Inferior parietal cortex (tissue), 1 donor: ENCODE measurements at regions not wholly inside any gene's neighbourhood (a gene's known extent, or its start where the extent isn't known, plus 50 kb on each side); places are given as distances from the start of the nearest gene placed in this dataset.

ENCODE experiments used
- DNase-seq: peaks from one replicate; pipeline ENCODE4 v3.0.0-alpha.2; 2016; ENCODE audit errors: extremely low spot score

DNA sequence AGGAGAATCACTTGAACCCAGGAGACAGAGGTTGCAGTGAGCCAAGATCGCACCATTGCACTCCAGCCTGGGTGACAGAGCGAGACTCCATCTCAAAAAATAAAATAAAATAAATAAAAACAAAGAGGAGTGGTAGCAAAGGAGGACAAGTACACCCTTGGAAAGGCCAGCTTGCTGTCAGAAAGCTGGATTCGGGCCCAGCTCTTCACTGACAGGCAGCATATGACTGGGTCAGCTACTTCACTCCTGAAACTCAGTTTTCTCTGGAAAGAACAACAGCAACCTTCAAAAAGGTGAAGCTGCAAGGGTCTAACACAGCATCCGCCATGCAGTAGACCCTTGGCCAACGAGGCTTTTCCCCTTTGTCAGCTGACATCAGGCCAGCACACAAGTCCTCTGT lies 156.0 kb upstream of the TIAM1 start:
- no peak for DNase-seq

DNA sequence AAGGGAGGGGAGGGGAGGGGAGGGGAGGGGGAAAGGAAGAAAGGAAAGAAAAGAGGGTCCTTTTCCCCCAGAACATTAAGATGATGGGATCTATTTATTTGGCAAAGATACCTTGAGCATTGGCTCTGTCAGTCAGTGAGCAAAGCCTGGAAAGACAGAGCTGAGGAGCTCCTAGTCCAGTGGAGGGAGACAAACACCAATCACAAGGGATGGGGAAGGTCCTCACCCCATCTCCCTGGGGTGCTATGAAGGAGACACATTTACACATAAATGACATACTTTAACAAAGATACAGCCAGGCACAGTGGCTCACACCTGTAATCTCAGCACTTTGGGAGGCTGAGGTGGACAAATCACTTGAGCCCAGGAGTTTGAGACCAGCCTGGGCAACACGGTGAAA lies 154.9 kb upstream of the TIAM1 start:
- no peak for DNase-seq

DNA sequence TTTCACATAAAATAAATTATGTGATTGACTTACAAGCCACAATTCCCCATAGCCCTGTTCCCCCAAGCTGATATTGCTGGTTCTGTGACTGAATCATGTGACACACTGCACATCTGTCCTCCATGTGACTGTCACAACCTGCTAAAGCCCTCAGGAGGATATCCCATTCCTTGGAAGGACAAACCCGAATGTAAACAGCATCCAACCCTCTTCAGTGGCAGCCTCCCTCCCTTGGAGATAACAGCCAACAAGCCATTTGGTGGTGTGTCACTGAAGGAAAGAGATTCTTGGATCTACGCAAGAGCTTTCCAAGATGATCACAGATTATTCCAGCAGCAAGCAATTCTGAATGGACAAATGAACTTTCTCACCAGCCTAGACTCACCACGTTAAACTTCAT lies 153.9 kb upstream of the TIAM1 start:
- no peak for DNase-seq

DNA sequence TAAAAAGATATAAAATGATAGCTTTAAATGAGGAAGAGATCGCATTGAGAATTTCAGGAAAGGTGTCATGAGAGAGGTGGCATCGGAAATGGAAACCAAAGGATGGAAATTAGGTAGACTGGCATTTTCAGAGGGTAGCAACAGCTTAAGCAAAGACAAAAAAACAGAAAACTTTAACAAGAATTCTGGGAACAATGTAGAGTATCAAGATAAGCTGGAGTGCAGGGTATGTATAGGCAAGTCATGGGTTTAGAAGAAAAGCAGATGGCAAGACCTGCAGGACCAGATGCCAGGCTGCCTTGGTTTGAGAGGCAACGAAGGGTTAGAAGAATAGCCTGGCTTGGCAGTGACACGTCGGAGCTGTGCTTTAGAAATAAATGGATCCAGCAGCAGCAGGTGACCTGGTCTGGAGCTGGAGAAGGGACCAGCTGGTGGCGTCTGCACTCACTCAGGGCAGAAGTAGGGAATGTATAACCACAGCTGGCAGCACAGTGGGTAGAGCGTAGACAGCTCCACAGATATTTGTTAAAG lies 149.4 kb upstream of the TIAM1 start:
- DNase-seq = no peak

DNA sequence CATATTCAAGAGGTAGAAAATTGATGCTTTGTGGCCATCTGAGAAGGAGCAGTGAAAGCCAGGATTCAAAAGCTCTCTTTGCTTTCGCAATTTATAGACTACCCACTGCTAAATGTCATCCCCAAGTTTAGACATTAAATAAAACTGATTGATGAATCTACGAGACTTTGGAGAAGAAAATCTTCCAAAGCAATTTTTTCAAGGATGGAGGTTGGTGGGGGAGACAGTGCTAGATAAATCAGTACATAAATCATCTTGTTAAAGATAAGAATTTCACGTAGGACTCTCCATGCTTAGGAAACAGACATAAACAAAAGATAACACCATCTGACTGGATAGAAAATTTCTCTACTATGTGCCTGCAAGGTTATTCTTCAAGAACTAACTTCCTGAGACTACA lies 147.6 kb upstream of the TIAM1 start:
- no peak for DNase-seq

DNA sequence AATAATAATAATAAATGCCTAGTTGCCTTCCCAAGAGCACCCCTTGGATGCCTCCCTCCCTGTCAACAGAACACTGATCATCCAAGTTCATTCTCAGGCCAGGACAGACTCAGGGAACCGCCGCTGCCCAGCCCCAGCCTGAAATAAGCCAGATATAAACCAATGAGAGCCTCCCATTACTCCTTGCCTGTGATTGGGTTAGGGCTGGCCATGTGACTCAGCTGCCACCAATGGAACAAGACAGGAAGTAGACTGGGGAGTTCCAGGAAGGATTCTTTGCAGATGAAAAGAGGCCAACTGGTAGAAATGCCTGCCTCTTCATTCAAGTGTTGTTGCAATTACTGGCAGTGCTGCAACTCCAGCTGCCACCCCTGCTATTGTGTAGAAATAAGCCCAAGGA lies 146.4 kb upstream of the TIAM1 start:
- no peak for DNase-seq

DNA sequence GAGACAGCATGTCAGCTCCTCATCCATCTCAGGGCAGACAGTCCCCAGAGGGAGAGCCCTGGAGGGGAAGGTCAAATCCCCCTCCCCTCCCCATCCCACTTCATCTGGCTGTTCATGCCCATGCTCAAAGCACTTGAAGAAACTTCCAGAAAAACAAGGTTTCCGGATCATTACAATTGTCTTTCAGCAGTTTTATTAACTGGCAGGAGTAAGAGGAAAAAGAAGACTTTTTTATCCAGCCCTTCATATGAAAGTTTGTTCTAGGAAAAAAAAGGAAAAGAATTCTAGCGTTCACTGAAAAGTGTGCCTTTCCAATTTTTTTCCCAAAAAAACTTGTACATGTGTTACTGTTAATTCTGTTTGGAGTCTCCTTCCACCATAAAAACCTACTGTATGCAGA lies 145.7 kb upstream of the TIAM1 start:
- no peak for DNase-seq

DNA sequence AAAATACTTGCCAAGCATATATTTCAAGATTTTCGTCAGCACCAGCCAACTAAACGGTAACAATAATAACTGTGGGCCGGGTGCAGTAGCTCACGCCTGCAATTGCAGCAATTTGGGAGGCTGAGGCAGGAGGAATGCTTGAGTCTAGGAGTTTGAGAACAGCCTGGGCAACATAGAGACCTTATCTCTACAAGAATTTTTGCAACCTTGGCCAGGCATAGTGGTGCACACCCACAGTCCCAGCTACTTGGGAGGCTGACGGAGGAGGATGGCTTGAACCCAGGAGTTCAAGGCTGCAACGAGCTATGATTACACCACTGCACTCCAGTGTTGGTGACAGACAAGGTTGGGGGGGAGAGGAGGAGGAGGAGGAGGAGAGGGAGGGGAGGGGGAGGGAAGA lies 145.0 kb upstream of the TIAM1 start:
- no peak for DNase-seq

DNA sequence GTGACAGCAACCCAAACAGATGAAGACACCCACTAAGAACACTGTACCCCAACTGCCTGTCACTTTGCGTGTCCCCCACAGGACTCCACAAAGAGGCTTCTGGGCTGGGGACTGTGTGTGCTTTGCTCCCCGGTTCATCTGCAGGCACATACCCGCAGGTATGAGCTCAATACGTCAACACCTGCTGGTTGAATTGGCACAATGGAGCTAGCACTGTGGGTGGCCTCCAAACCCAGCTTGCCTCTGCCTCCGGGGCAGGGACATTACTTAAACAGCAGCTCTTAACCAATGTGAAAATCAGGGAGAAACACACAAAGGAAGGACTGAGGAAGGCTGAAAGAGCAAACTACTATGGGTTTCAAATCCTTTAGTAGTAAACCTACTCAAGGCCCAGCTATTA lies 140.2 kb upstream of the TIAM1 start:
- DNase-seq = no peak

DNA sequence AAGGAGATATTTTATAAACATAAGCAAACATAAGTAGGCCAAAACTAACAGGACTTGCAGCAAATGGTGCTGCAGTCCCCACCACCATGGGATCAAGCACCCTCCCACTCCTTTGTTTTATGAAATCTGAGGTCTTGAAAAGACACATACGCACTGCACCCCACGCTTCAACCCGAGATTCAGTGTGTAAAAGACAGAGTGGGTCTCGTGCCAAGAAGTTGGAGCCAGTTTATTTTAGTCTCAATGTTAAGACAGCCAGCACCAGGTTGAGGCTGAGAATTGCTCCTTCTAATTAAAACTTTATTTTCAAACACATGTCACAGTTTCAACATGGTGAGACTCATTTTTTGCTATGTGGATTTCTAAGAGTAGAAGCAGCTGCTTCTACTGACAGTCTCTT lies 139.1 kb upstream of the TIAM1 start:
- DNase-seq = no peak

DNA sequence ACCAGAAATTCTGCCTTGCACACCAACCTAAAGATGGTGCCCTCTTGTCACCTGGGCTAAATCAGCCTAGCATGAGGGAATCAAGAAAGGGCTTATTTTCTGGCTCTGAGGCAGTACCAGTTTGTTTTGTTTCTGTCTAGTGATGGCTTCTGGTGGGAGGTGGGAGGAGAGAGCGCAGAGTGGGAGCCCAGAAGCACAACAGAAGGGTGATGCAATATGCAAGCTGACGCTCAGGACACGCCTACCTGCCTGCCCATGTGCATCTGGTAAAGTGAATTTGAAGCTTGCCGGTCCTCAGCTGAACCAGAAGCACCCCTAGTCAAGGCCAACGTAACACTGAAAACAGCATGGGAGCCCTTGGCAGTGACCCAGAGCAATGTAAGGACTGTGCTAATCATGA lies 138.4 kb upstream of the TIAM1 start:
- DNase-seq = no peak

DNA sequence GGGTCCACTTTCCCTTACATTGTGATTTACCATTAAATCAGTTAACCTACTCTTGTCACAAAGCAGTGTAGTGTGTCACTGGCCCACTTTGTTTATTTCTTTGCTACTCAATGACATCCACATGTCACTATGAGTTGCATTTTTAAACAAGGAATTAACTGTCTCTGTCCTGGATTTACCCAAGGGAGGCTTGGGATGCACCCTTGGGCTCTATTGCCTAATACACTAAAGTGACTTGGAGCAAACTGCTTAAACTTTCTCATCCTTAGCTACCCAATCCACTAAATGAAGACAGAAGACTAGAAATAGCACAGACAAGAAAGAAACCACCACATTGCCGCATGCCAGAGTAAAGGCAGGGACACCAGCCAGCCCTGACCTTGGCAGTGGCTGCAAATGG lies 136.2 kb upstream of the TIAM1 start:
- DNase-seq = no peak

DNA sequence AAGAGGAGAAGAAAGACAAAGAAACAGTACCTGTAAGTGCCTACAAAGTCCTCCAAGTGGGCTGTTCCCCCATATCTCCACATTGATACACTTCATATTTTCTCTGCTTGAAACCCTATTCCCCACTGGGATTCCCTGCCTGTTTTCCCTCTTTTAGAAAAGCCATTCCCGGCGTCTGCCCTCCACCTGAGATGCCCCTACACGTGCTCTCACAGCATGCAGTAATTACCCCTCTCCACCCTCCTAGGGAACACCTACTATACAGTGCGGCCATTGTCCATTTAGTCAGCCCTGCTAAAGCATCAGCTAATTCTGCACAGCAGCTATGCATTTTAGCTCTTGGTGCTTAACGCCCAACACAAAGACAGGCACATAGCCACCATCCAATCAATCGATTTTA lies 135.7 kb upstream of the TIAM1 start:
- no peak for DNase-seq

DNA sequence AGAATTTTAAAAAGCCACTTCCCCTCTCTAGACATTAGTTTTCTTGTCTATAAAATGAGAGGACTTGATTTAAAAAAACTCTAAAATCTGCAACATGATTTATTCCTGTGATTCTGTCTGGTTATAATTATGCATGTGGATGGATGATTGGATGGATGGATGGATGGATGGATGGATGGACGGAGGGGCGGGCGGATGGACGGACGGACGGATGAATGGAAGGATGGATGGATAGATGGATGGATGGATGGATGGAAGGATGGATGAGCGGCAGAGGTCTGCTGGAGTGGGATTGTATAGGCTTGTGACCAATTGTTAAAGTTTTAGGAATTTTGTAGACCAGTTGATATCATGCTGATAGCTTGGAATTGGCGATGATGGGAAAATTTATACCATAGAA lies 135.2 kb upstream of the TIAM1 start:
- DNase-seq = no peak

DNA sequence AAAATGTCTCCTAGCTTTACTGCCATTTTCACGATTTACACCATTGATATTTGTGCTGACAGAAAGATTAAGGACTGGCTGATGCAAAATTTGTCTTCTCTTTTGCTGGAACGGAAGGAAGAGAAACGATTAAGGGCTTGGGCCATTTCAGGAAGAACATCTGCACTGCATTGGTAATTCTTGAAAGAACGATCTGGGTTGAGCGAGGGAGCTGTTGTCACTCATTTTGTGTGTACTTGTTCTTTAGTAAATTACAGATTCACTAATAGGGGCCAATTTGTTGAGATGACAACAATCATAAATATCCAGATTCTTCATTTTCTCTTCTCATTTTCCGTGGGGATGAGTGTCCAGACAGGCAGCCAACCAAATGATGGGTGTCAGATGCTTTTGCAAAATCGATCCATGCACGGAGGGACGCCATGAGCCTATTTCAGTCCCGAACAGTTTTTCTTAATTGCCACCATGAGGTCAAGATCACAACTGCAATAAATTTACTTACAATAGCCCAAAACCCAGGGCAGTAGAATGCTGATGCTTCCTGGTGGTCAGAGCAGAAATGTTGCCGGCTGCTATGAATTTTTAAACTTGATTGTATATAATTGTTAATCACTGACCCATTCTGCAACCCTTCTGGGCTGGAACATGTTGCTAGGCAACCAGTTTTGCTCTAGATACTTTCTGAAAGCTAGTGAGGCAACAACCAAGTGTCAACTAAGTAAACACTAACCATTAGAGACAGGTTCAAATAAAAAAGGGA lies 132.4 kb upstream of the TIAM1 start:
- DNase-seq = no peak

DNA sequence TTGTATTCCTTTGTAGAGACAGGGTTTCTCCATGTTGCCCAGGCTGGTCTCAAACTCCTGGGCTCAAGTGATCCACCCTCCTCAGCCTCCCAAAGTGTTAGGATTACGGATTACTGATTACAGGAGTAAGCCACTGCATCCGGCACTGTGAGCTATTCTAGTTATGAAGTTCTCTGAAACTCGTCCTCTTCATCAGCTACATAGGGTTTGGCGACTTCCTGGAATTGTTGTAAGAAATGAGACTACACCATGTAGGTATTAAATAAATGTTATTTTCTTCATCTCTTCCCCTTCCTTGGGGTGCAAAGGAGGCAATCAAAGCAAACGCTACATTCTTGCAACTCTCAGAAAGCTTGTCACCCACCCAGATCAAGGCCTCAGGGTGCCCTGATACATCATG lies 131.2 kb upstream of the TIAM1 start:
- no peak for DNase-seq

DNA sequence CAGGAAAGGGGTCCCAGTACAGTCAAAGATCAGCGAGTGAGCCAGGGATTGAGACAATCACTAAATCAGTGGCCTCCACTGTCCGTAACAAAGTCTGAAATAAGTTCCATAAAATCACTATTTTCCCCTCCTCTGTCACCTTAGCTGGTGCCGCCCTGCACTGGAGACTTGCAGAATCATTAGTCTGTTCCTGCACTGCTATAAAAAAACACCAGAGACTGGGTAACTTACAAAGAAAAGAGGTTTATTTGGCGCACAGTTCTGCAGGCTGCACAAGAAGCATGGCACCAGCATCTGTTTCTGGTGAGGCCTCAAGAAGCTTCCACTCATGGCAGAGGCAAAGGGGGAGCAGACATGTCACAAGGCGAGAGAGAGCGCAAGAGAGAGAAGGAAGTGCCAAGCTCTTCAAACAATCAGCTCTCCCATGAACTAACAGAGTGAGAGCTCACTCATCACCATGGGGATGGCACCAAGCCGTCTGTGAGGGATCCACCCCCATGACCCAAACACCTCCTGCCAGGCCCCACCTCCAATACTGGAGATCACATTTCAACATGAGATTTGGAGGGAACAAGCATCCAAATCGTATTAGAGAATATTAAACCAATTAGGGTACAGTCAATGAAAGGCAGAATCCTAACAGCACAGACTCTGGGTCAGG lies 129.8 kb upstream of the TIAM1 start:
- DNase-seq = no peak

DNA sequence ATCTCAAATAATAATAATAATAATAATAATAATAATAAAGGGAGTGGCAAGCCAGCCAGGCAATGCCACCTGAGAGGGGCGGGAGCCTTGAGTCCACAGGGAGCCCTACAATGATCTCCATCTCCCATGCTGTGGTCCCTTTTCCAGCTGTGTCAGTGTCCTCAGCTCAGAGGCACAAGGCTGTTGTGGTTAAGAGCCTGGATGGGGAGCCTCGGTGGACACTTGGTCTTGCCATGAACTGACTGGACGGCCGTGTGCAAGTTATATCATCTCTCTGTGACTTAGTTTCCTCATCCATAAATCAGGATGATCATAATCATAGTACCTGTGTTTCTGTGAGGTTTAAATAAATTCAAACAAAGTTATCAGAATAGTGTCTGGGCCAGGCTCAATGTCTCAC lies 127.8 kb upstream of the TIAM1 start:
- no peak for DNase-seq

DNA sequence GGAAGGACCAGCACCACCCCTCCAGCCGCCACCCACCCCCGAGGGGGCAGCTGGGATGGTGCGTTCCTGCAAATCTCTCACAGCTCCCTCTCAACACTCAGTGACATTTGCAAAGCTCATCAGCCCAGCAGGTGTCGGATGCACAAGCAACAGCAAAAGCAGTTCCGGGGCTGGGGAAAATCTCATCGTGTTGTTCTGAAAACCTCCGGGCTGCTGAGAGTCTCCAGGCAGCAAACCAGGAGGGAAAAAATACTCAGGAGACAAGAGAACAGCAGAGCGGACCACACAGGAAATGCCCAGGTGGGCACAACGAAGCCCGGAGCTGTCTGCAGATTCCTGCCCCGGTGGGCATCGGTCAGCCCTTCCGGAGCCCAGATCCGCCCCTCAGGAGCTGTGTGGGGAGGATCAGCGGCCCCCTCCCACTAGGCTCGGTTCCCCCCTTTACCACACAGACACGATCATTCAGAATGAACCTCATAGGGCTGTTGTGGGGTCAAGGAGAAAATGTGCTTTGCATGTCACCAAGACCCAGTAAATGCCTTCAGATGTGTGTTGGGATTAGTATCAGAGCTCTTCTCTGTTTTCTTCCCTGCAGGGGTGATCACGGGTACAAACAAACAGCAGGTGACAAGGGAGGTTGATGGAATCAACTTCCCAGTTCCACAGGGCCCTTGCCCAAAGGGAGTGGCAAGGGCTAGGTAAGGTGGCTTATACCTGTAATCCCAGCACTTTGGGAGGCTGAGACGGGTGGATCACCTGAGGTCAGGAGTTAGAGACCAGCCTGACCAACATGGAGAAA lies 127.0 kb upstream of the TIAM1 start:
- no peak for DNase-seq

DNA sequence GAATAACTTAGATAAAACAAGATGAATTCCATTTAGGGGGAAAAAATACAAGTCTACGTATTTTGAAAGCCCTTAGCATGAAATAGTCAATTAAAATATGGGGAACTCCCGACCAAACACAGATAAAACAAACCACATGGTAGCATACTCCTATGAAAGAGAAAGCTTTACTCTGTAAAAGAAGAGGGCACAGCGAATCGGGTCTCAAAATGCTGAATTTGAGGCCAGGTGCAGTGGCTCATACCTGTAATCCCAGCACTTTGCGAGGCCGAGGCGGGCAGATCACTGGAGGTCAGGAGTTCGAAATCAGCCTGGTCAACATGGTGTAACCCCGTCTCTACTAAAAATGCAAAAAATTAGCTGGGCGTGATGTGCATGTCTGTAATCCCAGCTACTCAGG lies 116.9 kb upstream of the TIAM1 start:
- DNase-seq = no peak

DNA sequence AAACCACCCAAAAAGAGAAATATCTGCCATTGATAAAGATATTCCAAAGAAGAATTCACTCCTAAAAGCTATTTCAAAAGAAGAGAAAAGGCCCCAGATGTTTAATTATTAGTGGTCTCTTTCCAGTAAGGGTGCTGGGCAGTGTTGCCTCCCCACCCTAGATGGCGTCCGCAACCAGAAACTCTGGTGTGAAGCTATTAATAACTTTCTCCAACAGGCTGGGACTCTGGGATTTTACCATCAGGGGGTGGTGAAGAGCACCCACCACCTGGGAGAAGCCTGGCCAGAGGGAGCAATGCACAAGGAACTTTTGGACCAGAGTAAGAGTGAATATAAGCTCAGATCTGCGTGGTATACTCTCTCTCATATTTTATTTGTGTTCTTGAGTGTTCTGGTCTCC lies 115.4 kb upstream of the TIAM1 start:
- DNase-seq = no peak

DNA sequence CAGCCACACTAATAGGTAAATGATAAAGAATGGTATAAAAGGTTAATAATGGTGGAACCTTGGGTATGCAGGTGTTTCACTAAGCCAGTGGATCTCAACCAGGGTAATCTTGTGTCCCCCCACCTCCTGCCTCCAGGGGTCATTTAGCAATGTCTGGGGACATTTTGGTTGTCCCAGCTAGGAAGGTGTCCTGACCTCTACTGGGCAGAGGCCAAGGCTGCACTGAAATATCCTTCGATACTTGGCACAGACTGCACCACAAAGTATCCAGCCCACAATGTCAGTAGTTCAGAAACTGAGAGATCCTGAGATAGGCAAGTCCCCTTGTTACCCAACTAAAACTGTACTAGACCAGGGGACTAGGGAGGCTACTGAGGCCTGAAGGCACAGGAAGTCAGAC lies 113.6 kb upstream of the TIAM1 start:
- DNase-seq = no peak

DNA sequence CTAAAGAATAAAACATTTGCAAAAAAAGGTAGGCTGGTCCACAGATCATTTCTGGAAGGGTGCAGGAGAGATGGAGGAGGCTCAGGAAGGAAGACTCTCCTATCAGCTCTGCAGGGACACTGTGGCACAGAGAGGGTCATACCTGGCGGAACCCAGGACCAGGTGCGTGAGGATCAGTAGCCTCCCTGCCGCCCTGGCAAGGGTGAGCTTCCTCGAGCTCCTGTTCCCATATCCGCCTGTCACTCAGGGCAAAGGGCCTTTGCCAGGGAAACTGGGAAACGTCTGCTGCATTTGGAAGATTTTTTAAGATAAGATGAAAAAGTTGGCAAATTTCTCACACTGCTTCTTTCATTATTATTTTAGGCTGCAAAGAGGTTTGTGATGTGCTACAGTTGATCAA lies 112.1 kb upstream of the TIAM1 start:
- no peak for DNase-seq
